ENCODE measurements at regions not wholly inside any gene's neighbourhood (a gene's known extent, or its start where the extent isn't known, plus 50 kb on each side); places are given as distances from the start of the nearest gene placed in this dataset.

DNA sequence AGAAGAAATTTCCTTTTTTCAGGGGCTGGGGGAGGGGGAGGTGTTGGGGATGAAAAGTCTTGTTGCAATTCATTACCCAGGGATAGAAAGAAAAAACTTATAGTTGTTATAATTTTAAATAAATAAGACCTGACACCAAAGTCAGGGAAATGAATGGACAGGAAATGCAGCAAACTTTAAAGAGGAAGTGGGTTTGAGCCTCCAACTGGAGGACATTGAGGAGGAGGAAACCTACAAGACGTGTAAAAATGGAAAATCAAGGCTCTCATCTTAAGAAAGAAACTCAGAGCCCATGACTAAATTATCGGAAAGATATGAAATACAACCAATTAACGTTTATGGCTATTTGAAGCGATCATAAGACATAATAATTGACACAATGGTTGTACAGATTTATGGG lies 54.4 kb downstream of the NIBAN1 start:
- DNase-seq: no peak
- Histone ChIP-seq H3K36me3 (replicated peaks in 1 of 2; ENCODE audit: insufficient read depth in 1 of 2, low read depth in 2 of 2) (no peaks in the 10 kb centered on the region), H3K27me3 (no peaks in the 10 kb centered on the region), H3K27ac (peak overlapping the region in 1 of 4 donors; percentile 49), H3K4me3 (no peak overlapping the region), H3K4me1 (peaks cover 13% of the 10 kb centered on the region), H3K9me3 (no peaks in the 10 kb centered on the region)
- intact Hi-C loops (cut with DNase I): no loop called here
- TF ChIP-seq POLR2A (IDR thresholded peaks at IDR 0.05): no peak
- TF ChIP-seq, protein P1, sequence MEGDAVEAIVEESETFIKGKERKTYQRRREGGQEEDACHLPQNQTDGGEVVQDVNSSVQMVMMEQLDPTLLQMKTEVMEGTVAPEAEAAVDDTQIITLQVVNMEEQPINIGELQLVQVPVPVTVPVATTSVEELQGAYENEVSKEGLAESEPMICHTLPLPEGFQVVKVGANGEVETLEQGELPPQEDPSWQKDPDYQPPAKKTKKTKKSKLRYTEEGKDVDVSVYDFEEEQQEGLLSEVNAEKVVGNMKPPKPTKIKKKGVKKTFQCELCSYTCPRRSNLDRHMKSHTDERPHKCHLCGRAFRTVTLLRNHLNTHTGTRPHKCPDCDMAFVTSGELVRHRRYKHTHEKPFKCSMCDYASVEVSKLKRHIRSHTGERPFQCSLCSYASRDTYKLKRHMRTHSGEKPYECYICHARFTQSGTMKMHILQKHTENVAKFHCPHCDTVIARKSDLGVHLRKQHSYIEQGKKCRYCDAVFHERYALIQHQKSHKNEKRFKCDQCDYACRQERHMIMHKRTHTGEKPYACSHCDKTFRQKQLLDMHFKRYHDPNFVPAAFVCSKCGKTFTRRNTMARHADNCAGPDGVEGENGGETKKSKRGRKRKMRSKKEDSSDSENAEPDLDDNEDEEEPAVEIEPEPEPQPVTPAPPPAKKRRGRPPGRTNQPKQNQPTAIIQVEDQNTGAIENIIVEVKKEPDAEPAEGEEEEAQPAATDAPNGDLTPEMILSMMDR (IDR thresholded peaks at IDR 0.05): no peak
- no peak for ATAC-seq
- 76 to 77% methylated on average over 4 of the region's 4 CpGs for WGBS, 2 donors

DNA sequence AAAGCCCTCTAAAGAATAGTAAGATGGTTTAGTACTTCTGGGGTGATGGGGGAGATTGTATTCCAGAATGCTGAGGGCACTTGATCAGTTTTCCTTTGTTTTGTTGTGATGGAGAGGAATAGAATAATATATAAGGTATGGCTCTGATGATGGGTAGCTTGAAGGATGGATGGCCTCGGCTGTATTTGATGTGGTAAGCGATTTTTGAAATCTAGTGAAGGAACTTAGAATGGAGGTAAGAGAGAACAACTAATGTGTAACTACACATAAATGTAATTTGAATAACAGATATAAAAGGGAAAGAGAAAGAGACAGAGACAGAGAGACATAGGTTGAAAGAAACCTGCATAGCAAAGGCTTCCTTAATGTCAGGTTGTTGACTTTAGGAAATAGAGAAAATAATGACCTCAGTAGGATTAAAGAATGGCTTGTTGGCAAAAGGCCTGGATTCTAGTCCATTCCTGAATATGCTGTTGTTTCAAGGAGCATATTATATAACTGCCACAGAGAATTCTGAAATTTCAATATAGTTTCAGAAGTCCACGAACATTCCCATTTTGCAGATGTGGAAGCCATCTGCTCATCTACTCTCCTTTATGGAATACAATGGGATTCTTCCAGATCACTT lies 58.7 kb downstream of the NIBAN1 start:
- no peaks in the 10 kb centered on the region for H3K27me3 ChIP-seq
- no peaks in the 10 kb centered on the region for H3K36me3 ChIP-seq (replicated peaks in 1 of 2; ENCODE audit: insufficient read depth in 1 of 2, low read depth in 2 of 2)
- intact Hi-C loops (cut with DNase I): no loop called here
- H3K27ac ChIP-seq: peak overlapping the region in 2 of 4 donors; percentile 39 to 50
- ATAC-seq (peak; percentile 77), DNase-seq (no peak)
- no peaks in the 10 kb centered on the region for H3K9me3 ChIP-seq
- 80 to 87% methylated on average over 3 of the region's 3 CpGs for WGBS, 2 donors
- peaks cover 24% of the 10 kb centered on the region for H3K4me1 ChIP-seq
- TF ChIP-seq, protein P1 (IDR thresholded peaks at IDR 0.05): no peak
- TF ChIP-seq POLR2A (IDR thresholded peaks at IDR 0.05): no peak
- no peak overlapping the region for H3K4me3 ChIP-seq

DNA sequence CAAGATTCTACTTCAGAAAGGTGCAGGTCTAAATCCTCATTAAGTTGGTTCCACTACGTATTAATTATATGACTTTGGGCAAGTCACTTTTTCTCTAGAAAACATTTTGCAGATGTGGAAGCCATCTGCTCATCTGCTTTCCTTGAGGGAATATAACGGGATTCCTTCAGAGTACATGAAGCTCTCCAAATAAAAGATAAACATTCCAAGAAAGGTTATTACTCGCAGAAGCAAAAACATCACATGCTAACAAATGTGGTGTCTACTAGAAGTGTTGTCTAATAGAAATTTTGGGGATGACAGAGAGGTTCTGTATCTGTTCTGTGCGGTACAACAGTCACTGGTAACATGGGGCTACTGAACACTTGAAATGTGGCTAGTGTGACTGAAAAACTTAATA lies 60.2 kb downstream of the NIBAN1 start:
- no peak overlapping the region for H3K27ac ChIP-seq
- TF ChIP-seq, protein P1 (IDR thresholded peaks at IDR 0.05): no peak
- no peak for TF ChIP-seq POLR2A (IDR thresholded peaks at IDR 0.05)
- 72 to 76% methylated on average over 4 of the region's 4 CpGs for WGBS, 2 donors
- ATAC-seq (no peak), DNase-seq (no peak)
- no peaks in the 10 kb centered on the region for H3K27me3 ChIP-seq
- H3K4me1 ChIP-seq: peaks cover 37% of the 10 kb centered on the region
- intact Hi-C loops (cut with DNase I): no loop called here
- no peaks in the 10 kb centered on the region for H3K36me3 ChIP-seq (replicated peaks in 1 of 2; ENCODE audit: insufficient read depth in 1 of 2, low read depth in 2 of 2)
- no peaks in the 10 kb centered on the region for H3K9me3 ChIP-seq
- H3K4me3 ChIP-seq: no peak overlapping the region

DNA sequence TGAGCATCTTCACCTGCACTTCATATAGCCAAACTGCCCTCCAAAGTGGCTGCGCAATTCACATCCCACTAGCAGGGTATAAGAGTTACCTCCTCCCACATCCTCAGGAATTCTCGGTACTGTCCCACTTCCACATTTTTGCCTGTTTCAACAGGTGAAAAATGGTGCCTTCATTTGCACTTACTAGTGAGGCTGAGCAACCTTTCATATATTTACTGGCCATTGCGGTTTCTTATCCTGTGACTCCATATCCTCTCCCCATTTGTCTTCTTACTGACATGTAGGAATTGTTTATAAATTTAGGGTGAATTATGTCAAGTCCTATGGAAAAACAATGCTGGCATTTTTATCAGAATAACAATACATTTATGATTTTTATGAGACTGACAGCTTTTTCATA lies 61.9 kb downstream of the NIBAN1 start:
- intact Hi-C loops (cut with DNase I): no loop called here
- ATAC-seq (no peak), DNase-seq (no peak)
- H3K36me3 ChIP-seq (replicated peaks in 1 of 2; ENCODE audit: insufficient read depth in 1 of 2, low read depth in 2 of 2): no peaks in the 10 kb centered on the region
- H3K27ac ChIP-seq: no peak overlapping the region
- no peaks in the 10 kb centered on the region for H3K9me3 ChIP-seq
- no peak overlapping the region for H3K4me3 ChIP-seq
- peaks cover 55% of the 10 kb centered on the region for H3K4me1 ChIP-seq
- H3K27me3 ChIP-seq: no peaks in the 10 kb centered on the region
- WGBS, 2 donors: 77 to 81% methylated on average over 3 of the region's 3 CpGs
- TF ChIP-seq, protein P1 (IDR thresholded peaks at IDR 0.05): no peak
- no peak for TF ChIP-seq POLR2A (IDR thresholded peaks at IDR 0.05)

DNA sequence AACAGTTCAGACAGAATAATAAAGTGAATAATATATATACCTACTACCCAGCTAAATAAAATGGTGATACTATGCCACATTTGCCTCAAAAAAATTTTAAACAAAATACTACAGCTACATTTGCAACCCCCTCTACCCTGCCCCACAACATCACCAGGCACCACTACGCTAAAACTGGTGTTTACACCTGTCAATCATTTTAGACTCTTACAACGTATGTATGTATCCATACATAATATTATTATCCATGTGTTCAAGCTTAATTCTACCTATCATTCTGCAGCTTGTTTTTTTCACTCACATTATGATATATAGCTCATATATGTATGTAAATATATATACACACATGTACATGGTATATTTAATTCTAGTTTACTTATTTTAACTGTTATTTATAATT lies 62.5 kb downstream of the NIBAN1 start:
- no peak for DNase-seq
- peaks cover 58% of the 10 kb centered on the region for H3K4me1 ChIP-seq
- no peaks in the 10 kb centered on the region for H3K36me3 ChIP-seq (replicated peaks in 1 of 2; ENCODE audit: insufficient read depth in 1 of 2, low read depth in 2 of 2)
- no peak overlapping the region for H3K4me3 ChIP-seq
- no peaks in the 10 kb centered on the region for H3K9me3 ChIP-seq
- intact Hi-C loops (cut with DNase I): no loop called here
- peak overlapping the region in 1 of 4 donors; percentile 53 for H3K27ac ChIP-seq
- no peak for TF ChIP-seq POLR2A (IDR thresholded peaks at IDR 0.05)
- TF ChIP-seq, protein P1 (IDR thresholded peaks at IDR 0.05): no peak
- WGBS, 2 donors: 51 to 54% methylated on average over 2 of the region's 2 CpGs
- ATAC-seq: no peak
- H3K27me3 ChIP-seq: no peaks in the 10 kb centered on the region
